ENCODE measurements at regions not wholly inside any gene's neighbourhood (a gene's known extent, or its start where the extent isn't known, plus 50 kb on each side); places are given as distances from the start of the nearest gene placed in this dataset.

GRCh38 chr1:209222826-209223225 is 360.7 kb upstream of the CAMK1G start:
- TF ChIP-seq CTCF (IDR thresholded peaks at IDR 0.05; ENCODE audit: poor library complexity, severe bottlenecking) = no peak
- no peak for TF ChIP-seq MXI1 (conservative IDR thresholded peaks at IDR 0.05; ENCODE audit: poor library complexity, severe bottlenecking)
